ENCODE measurements at regions not wholly inside any gene's neighbourhood (a gene's known extent, or its start where the extent isn't known, plus 50 kb on each side); places are given as distances from the start of the nearest gene placed in this dataset.

GRCh38 chr6:167676000-167676665, 150.6 kb upstream of the AFDN start:
- no peak for TF ChIP-seq CTCF (IDR thresholded peaks at IDR 0.05; ENCODE audit: low read length, missing control alignments)
- no peak overlapping the region for H3K4me3 ChIP-seq (replicated peaks; ENCODE audit: low read depth, low read length)
- peak; percentile 83 for DNase-seq (ENCODE audit: low read depth)

- H3K4me3 ChIP-seq (replicated peaks; ENCODE audit: low read depth, low read length) = no peak overlapping the region
- no peak for TF ChIP-seq CTCF (IDR thresholded peaks at IDR 0.05; ENCODE audit: low read length, missing control alignments)
- DNase-seq (ENCODE audit: low read depth) = peak; percentile 65
Observed at GRCh38 chr6:167676666-167677421, 149.9 kb upstream of the AFDN start.

- DNase-seq (ENCODE audit: low read depth) = no peak
- TF ChIP-seq CTCF (IDR thresholded peaks at IDR 0.05; ENCODE audit: low read length, missing control alignments) = no peak
- H3K4me3 ChIP-seq (replicated peaks; ENCODE audit: low read depth, low read length) = no peak overlapping the region
Observed at GRCh38 chr6:167677422-167677789, 149.3 kb upstream of the AFDN start.

GRCh38 chr6:167678102-167679101, 148.3 kb upstream of the AFDN start:
- DNase-seq (ENCODE audit: low read depth) = peak; percentile 20
- peak overlapping the region; percentile 40 for H3K4me3 ChIP-seq (replicated peaks; ENCODE audit: low read depth, low read length)
- TF ChIP-seq CTCF (IDR thresholded peaks at IDR 0.05; ENCODE audit: low read length, missing control alignments) = no peak

- TF ChIP-seq CTCF (IDR thresholded peaks at IDR 0.05; ENCODE audit: low read length, missing control alignments) = no peak
- DNase-seq (ENCODE audit: low read depth) = no peak
- H3K4me3 ChIP-seq (replicated peaks; ENCODE audit: low read depth, low read length) = no peak overlapping the region
Observed at GRCh38 chr6:167679122-167679736, 147.5 kb upstream of the AFDN start.

GRCh38 chr6:167679790-167680604, 146.7 kb upstream of the AFDN start:
- DNase-seq (ENCODE audit: low read depth) = no peak
- TF ChIP-seq CTCF (IDR thresholded peaks at IDR 0.05; ENCODE audit: low read length, missing control alignments) = no peak
- H3K4me3 ChIP-seq (replicated peaks; ENCODE audit: low read depth, low read length) = no peak overlapping the region

All from fibroblast of pulmonary artery (primary cell).